22Rv1 (cell line): ENCODE measurements at regions not wholly inside any gene's neighbourhood (a gene's known extent, or its start where the extent isn't known, plus 50 kb on each side); places are given as distances from the start of the nearest gene placed in this dataset.

Experiments used
- CTCF ChIP-seq: fragments of 450-650 bp; IDR thresholded peaks from 2 replicates; pipeline ENCODE4 v1.5.1; 2017; ENCODE audit warnings: mild to moderate bottlenecking
- ZFX ChIP-seq: fragments of 450-650 bp; IDR thresholded peaks from 2 replicates; pipeline ENCODE4 v1.6.1; 2017; ENCODE audit warnings: antibody characterized with exemption, borderline replicate concordance

DNA sequence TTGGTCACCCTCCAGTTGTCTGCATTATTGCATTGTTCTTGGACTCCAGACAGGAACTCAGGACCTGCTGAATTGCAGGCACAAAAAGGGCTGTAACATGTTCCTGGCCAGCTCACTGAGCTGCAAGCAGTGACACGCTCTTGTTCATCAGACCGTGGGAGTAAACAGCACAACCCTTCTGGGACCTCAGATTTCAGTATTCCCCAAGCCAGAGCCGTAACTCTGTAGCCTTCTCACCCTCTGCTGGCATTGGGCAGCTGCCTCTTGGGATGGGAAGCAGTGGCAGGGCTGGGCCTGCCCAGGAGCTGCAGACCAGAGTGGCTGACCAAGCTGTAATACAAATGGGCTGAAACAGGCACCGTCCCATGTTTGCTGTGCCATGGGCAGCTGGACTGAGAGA lies 607.1 kb upstream of the BCHE start:
- TF ChIP-seq CTCF (no peak), ZFX (no peak)
